VCaP (cell line): ENCODE measurements at regions not wholly inside any gene's neighbourhood (a gene's known extent, or its start where the extent isn't known, plus 50 kb on each side); places are given as distances from the start of the nearest gene placed in this dataset.

ENCODE experiments used
- H3K27ac ChIP-seq: fragments of 450-650 bp; 2 replicates; pipeline ENCODE4 v1.5.1; 2017
- TF ChIP-seq, protein P1 (sequence below): fragments of 450-650 bp; conservative IDR thresholded peaks from 2 replicates; pipeline ENCODE4 v1.5.1; 2017; ENCODE audit warnings: mild to moderate bottlenecking, moderate library complexity

DNA sequence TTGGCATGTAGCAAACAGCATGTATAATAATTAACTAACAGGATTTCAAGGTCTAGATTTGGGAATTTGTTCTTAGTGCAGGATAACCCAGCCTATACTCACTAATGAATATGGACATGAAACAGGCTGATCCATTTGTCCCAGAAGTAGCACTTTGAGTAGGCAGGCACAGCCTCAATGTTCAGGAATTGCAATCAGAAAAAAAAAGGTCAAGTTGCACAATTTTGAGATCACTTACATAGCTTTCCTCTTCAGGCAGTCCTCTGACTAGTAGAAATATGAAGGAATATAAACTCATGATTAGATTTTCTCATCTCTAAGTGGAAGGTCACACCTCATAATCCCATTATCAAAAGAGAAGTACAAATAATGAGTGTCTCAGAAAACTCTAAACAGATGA is 921.4 kb upstream of the CELF2 start:
- TF ChIP-seq, protein P1, sequence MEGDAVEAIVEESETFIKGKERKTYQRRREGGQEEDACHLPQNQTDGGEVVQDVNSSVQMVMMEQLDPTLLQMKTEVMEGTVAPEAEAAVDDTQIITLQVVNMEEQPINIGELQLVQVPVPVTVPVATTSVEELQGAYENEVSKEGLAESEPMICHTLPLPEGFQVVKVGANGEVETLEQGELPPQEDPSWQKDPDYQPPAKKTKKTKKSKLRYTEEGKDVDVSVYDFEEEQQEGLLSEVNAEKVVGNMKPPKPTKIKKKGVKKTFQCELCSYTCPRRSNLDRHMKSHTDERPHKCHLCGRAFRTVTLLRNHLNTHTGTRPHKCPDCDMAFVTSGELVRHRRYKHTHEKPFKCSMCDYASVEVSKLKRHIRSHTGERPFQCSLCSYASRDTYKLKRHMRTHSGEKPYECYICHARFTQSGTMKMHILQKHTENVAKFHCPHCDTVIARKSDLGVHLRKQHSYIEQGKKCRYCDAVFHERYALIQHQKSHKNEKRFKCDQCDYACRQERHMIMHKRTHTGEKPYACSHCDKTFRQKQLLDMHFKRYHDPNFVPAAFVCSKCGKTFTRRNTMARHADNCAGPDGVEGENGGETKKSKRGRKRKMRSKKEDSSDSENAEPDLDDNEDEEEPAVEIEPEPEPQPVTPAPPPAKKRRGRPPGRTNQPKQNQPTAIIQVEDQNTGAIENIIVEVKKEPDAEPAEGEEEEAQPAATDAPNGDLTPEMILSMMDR: no peak
- no peak overlapping the region for H3K27ac ChIP-seq

DNA sequence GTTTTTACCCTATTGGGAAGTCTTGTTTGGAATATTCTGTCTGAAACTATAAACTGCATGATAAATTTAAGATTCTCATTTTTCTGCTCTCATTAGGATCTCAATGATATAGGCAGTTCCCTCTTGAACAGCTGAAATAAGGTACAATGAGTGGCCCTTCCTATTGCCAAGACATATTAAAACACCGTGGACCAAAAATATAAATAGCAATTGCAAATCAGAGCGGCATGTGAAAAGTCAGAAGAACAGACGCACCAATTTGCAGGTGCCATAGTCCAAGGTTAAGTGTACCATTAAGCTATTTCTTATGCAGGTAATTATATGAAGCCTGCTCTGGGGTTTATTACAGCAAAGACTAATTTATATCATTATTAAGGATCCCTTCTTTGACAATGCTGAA is 920.8 kb upstream of the CELF2 start:
- TF ChIP-seq, protein P1: no peak
- no peak overlapping the region for H3K27ac ChIP-seq

DNA sequence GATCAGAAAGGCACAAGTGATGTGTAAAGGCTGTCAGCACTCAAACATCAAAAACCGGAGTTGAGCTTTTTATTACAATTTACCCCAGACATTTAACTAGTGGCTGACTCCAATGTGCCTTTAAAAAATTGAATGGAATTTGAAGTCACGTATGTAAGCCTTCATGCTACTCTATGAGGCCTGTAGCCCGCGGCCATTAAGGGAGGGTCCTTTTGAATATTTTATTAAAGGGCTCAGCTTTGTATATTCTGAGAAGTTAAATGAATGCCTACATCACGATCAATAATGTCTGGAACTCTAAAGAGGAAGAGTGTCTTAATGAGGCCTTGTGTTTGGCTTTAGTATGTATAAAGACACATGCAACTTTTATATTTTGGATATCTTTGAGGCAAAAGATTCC is 916.6 kb upstream of the CELF2 start:
- TF ChIP-seq, protein P1: no peak
- H3K27ac ChIP-seq: no peak overlapping the region

DNA sequence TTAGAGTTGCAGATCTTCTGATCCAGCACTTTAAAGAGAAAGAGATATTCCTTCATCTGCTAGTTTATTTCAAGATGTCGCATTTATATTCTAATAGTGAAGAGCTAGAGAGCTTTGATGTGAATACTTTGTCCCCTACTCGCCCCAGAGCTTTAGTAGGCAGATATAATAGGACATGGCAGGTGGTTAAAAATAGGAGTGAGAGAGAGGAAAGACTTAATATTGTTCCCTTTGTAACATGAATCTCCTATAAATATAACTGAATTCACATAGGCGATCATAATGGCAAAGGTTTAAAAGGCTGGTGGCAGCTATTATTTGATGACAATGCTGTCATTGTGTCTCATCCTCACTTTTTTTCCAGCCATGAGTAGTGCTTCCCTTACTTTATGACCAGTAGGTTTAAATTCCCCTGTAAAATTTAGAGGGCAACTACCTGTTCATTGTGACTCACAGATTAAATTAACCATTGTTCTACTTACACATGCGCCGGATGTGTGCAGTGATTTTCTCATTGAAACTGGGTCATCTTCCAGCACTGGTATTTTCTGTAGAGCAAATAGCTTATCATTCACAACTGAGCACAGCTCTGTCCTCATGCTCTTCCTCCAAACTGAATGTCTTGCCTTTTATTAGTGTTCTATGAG is 906.7 kb upstream of the CELF2 start:
- TF ChIP-seq, protein P1: no peak
- H3K27ac ChIP-seq: no peak overlapping the region

DNA sequence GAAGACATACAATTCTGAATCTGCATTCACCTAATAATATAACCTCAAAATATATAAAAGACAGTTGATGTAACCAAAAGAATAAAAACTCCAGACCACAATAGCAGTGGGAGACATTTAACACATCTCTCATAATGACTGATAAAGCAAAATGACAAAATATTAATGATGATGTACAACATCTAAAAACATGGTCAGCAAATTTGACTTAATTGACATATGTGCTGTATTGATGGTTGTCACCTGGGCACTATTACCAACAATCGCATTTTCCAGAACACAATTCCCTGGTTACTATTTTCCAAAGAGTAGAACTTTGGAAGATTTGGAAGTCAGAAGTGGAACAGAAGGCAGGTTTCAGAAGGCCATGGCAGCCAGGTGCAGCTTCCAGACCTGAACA is 899.5 kb upstream of the CELF2 start:
- TF ChIP-seq, protein P1: no peak
- H3K27ac ChIP-seq: no peak overlapping the region

DNA sequence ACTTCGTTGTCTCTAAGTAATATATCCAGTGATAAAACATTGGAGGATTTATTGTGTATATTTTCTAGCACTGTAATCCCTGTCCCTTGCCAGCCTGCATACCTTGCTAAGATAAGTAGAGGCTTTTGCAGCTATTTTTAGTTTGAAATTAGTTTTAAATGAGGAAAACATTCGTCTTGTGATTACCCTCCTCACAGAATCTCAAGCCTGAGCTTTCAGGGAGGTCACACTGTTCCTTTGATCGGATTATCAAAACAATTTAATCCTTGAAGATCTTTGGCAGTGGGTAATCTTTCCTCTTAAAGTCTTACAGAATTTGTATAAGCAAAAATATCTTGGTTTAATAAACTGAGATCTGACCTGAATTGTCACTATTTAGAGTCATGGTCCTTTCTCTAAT is 897.0 kb upstream of the CELF2 start:
- TF ChIP-seq, protein P1: no peak
- H3K27ac ChIP-seq: no peak overlapping the region

DNA sequence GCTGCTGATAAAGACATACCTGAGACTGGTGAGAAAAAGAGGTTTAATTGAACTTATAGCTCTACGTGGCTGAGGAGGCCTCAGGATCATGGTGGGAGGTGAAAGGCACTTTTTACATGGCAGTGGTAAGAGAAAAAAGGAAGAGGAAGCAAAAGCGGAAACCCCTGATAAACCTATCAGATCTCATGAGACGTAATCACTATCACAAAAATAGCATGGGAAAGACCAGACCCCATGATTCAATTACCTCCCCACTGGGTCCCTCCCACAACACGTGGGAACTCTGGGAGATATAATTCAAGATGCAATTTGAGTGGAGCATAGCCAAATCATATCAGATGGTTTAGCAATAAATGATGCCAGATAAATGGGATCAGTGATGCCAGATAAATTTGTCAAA is 892.0 kb upstream of the CELF2 start:
- H3K27ac ChIP-seq: no peak overlapping the region
- TF ChIP-seq, protein P1: no peak

DNA sequence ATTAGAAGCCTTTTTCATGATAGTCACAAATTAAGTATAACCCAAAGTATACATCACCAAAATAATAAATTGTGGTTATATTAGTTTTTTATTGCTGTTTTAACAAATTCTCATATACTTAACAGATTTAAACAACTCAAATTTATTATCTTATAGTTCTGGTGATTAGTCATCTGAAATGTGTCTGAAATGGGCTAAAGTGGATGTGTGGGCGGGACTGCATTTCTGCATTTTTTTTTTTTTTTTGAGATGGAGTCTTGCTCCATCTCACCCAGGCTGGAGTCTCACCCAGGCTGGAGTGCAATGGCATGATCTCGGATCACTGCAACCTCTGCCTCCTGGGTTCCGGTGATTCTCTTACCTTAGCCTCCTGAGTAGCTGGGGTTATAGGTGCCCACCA is 891.5 kb upstream of the CELF2 start:
- no peak overlapping the region for H3K27ac ChIP-seq
- TF ChIP-seq, protein P1: no peak
